ES-I3 (cell line): ENCODE measurements at regions not wholly inside any gene's neighbourhood (a gene's known extent, or its start where the extent isn't known, plus 50 kb on each side); places are given as distances from the start of the nearest gene placed in this dataset.

ENCODE experiments used
- H3K36me3 ChIP-seq: 2 replicates; pipeline ENCODE4 v1.6.1; 2013; ENCODE audit warnings: mild to moderate bottlenecking, low read length, control low read depth, moderate library complexity; ENCODE audit not compliant: insufficient read depth
- H3K4me1 ChIP-seq: 2 replicates; pipeline ENCODE4 v1.6.1; 2013; ENCODE audit warnings: mild to moderate bottlenecking, control low read depth, low read length; ENCODE audit not compliant: insufficient read depth
- H3K9ac ChIP-seq: 2 replicates; pipeline ENCODE4 v1.6.1; 2013; ENCODE audit warnings: low read depth, mild to moderate bottlenecking, low read length, moderate library complexity
- H3K9me3 ChIP-seq: 2 replicates; pipeline ENCODE4 v1.6.1; 2013; ENCODE audit warnings: mild to moderate bottlenecking, low read length, moderate library complexity; ENCODE audit not compliant: control insufficient read depth, insufficient read depth

DNA sequence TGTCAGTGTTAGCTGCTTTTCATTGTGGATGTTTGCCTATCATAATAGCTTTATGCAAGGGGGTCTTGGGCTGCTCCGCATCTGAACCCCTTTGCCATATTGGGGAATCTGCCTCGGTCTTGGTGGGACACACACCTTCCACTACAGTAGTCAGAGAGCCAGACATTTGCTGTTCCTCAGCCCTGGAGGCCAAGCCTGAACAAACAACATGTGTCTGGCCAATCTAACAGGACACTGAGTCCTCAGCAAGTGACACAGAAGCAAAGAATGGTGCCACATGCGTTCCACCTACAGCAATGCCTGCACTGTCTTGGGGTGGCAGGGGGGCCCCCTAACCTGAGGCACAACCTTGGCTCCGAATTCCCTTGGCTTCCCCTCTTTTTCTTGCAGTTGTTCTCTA, 243.9 kb downstream of the LY86 start:
- Histone ChIP-seq H3K4me1 (no peaks in the 10 kb centered on the region), H3K9ac (no peak overlapping the region), H3K36me3 (no peaks in the 10 kb centered on the region), H3K9me3 (no peaks in the 10 kb centered on the region)

DNA sequence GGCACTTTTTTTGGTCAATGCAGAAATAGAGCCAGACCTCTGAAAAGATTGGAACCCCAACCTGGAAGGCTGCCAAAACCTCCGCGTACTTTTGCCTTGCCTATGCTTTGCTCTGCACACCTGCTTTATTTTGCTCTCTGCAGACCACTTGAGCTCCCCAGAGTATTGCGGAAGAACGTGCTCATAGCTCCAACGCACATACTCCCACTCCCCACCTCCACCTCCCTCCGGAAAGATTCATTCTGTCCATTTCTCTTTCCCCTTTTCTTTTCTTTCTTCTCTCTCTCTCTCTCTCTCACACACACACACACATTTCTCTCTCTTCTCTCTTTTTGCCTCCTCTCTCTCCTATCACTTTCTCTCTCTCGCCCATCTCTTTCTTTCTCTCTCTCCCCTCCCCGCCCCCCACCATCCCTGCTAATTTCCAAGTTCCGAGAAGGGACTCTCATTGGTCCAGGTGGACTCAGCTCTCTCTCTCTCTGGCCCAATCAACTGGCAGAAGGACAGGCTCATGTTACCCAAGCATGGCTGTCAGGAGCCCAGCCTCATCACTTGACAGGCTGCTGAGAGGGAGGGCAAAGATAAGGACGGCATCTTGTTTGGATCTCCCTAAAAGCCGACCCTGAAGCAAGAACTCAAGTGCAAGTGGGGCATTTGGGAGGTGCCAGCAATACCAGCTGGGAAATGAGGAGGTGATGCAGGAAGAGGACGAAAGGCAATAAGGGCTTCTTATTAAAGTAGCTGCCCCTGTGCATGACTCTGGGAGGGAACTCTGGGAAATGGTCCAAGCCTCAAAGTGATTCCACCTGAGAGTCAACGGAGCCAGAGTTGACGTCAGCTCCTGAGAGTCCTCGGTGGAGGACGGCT, 246.1 kb downstream of the LY86 start:
- no peaks in the 10 kb centered on the region for H3K9me3 ChIP-seq
- H3K4me1 ChIP-seq = no peaks in the 10 kb centered on the region
- H3K36me3 ChIP-seq = no peaks in the 10 kb centered on the region
- H3K9ac ChIP-seq = no peak overlapping the region

DNA sequence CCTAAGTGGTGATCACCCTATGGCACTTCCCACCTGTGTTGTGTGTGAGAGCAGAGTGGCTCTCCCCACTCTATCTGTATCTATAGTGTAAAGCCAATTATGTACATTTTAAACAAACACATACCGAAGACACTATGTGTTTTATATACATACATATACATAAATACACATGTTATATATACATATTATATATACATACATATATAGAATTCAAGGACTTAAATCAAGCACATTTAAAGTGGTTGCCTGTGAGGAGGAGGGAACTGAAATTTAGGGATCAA, 246.6 kb downstream of the LY86 start:
- Histone ChIP-seq H3K36me3 (no peaks in the 10 kb centered on the region), H3K9me3 (no peaks in the 10 kb centered on the region), H3K4me1 (no peaks in the 10 kb centered on the region), H3K9ac (no peak overlapping the region)

DNA sequence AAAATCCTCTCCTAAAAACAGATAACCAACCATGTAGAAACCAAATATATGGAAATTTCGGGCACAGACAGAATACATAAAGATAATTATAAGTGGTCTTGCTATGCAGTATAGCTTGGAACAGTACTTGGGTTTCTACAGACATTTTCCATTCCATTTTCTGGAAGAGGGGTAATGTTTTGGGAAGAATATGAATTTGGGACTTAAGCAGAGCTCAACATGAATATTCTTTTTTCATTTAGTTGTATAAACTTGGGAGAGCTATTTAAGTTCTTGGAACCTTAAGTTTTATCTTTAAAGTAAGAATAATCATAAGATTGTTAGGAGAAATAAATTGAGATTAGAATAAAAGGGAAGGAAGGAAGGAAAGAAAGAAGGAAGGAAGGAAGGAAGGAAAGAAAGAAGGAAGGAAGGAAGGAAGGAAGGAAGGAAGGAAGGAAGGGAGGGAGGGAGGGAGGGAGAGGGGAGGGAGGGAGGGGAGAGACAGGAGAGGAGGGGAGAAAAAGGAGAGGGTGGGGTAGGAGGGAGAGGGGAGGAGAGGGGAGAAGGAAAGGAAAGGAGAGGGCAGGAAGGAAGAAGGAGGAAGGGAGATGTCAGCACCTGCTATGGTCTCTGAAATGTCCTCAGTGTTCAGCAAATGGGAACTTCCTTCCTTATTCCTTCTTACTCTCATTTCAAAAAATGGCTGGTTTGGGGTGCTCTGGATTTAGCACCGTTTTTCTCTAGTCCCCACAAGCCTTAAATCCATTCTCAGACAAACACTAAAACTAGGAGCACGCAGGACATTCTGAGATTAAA, 248.3 kb downstream of the LY86 start:
- Histone ChIP-seq H3K4me1 (no peaks in the 10 kb centered on the region), H3K9ac (no peak overlapping the region), H3K9me3 (no peaks in the 10 kb centered on the region), H3K36me3 (no peaks in the 10 kb centered on the region)

DNA sequence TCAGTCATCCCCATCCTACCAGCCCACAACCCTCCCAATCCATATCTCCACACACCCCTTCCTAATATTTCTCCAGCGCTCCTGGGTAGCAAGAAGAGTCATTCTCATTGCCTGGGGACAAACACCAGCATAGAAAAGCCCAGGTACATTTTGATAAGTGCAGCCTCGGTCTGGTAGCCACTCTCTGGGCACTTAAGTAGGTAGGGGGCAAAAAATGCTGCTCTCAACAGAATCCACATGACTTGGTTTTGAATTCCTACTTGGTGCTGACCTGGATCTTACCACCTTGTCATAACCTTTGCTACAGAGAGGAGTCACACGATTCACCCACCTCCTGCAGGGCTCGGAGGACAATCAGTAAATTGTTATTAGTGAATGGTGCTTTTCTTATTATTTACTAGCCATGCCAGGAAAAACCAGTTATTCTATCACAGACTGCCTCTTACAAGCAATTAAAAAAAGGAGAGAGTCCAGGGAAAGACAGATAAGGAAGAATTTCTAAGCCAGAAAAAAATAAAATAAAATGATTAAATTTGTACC, 249.1 kb downstream of the LY86 start:
- peaks cover 4% of the 10 kb centered on the region for H3K4me1 ChIP-seq

DNA sequence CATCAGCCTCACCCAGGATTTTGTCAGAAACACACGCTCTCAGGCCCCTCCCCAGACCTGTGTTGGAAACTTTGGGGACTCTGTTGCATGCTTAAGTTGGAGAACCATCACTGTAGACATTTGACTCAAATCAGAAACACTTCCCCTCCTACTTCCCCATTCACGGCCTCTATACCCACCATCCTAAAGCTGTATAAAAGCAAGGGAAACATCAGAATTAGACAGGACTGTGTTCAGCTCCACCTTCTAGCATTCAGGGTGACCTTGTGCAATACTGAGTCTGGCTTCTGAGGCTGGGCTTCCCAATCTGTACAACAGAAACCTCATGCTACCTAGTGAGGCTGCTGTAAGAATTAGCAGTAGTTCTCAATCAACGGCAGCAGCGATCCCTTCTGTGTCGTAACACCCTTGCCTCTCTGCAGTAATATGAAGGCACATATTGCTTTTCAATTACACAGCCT, 252.3 kb downstream of the LY86 start:
- Histone ChIP-seq H3K36me3 (no peaks in the 10 kb centered on the region), H3K9me3 (peaks cover 3% of the 10 kb centered on the region; the same call in 1 of the 2 replicates), H3K9ac (no peak overlapping the region), H3K4me1 (peaks cover 15% of the 10 kb centered on the region)

More for the DNA sequence above, 249.1 kb downstream of the LY86 start:
- no peaks in the 10 kb centered on the region for H3K36me3 ChIP-seq
- H3K9me3 ChIP-seq = no peaks in the 10 kb centered on the region
- no peak overlapping the region for H3K9ac ChIP-seq

DNA sequence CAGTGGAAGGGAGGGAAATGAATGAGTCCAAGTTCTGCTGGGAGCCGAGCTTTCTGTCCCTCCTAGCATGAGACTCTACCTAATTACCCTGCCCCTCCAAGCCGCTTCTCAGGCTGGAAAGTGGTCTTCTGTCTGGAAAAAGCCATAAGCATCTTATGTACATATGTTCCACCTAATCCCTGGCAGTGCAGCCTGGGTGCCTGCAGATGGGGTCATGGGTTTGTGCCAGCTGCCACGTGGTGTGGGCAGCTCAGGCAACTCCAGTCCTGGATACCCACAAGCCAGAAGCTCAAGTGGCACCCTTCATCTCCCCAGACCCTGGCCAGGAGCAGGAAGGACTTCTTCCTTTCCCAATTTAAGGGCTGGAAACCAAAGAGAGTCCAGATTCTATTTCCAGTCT, 253.1 kb downstream of the LY86 start:
- no peak overlapping the region for H3K9ac ChIP-seq
- H3K4me1 ChIP-seq = peaks cover 15% of the 10 kb centered on the region
- H3K9me3 ChIP-seq = peaks cover 5% of the 10 kb centered on the region; the same call in 1 of the 2 replicates
- H3K36me3 ChIP-seq = no peaks in the 10 kb centered on the region

DNA sequence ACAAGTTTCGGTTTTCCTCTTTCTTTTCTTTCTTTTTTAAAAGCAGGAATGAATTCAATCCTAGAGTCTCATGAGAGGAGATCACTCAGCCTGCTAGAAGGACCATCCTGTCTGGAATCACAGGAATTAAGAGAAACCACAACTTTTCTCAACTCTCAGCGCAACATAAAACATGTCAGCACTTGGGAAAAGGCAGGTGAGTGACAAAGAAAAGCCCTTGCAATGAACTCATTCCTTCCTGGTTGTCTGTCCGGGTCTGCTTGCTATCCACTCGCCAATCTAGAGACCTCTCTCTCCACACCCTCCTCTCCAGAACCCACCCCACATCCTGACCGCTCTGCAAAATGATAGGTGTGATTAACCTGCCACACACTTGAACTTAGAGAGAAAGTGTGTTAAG, 253.8 kb downstream of the LY86 start:
- H3K9me3 ChIP-seq = peaks cover 5% of the 10 kb centered on the region; the same call in 1 of the 2 replicates
- H3K9ac ChIP-seq = no peak overlapping the region
- peaks cover 15% of the 10 kb centered on the region for H3K4me1 ChIP-seq
- H3K36me3 ChIP-seq = no peaks in the 10 kb centered on the region

DNA sequence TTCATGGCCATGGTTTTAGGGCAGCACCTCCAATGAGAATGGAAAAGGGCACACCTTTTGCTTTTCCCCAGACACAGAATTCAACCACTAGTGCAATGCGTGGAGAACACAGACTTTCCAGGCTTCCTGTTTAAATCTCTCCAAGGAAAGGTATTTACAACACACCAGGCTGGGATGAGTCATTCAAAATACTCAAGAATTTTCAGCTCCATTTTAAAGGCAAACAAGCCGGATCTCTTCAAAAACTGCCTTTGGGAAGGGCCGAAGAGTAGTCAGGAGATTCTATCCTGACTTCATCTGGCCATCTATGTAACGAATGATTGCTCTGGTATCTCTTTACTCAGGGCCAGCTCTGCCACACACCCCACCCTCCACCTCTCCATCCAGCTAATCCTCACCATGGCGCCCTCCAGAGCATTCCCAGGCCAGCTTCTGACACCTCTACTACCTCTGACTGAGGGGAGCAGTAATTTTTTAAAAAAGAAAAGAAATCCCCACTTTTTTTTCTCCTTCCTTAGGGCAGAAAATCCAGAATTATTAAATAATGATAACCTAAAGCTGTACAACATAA, 254.6 kb downstream of the LY86 start:
- peaks cover 5% of the 10 kb centered on the region; the same call in 1 of the 2 replicates for H3K9me3 ChIP-seq
- H3K36me3 ChIP-seq = no peaks in the 10 kb centered on the region
- no peak overlapping the region for H3K9ac ChIP-seq
- peaks cover 15% of the 10 kb centered on the region for H3K4me1 ChIP-seq

DNA sequence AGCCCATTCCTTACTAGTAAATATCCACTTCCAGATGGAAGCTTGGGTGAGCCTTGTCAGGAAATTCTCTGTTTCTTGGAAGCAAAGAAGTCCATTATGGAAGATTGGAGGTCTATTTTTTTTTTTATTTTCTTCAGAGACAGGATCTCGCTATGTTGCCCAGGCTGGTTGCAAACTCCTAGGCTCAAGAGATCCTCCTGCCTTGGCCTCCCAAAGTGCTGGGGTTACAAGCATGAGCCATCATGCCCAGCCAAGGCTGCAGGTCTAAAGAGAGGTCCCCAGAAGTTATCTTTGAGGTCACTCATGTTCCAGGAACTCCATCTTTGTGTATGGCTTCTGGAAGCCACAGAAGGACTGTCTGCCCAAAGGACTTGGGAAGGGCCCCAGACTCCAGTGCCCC, 255.3 kb downstream of the LY86 start:
- Histone ChIP-seq H3K36me3 (no peaks in the 10 kb centered on the region), H3K9ac (no peak overlapping the region), H3K4me1 (peaks cover 15% of the 10 kb centered on the region), H3K9me3 (peaks cover 5% of the 10 kb centered on the region; the same call in 1 of the 2 replicates)

DNA sequence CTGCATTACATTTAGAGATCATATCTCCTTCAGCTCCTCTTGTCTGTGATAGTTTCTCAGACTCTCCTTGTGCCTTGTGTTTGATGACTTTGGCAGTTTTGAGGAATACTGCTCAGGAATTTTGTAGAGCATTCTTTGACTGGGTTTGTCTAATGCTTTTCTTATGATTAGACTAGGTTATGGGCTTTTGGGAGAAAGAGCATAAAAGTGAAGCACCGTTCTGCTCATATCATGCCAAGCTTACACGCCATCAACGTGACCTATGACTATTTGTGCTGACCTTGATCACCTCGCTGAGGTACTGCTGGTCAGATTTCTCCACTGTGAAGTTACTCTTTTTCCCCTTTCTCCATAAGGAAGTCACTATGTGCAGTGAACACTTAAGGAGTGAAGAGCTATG, 256.0 kb downstream of the LY86 start:
- Histone ChIP-seq H3K4me1 (peaks cover 15% of the 10 kb centered on the region), H3K36me3 (no peaks in the 10 kb centered on the region), H3K9me3 (peaks cover 5% of the 10 kb centered on the region; the same call in 1 of the 2 replicates), H3K9ac (no peak overlapping the region)

DNA sequence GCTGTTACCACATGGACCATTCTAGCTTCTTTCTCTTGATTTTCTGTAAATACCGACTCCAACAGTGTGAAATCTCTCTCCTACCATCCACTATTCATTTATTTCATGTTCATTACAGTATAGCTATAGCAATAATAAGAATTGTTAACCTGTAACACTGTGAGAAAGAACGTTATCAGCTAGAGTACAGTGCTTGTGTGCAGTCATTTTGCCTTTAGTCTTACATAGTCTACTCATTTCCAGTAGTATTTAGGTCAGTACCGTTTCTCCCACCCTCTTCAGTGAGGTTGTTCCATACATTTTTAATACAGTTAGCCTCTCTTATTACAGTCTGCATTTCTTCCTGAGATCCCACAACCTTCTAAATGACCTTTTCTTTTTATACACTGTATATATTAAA, 257.1 kb downstream of the LY86 start:
- peaks cover 15% of the 10 kb centered on the region for H3K4me1 ChIP-seq
- no peaks in the 10 kb centered on the region for H3K36me3 ChIP-seq
- H3K9me3 ChIP-seq = peaks cover 5% of the 10 kb centered on the region; the same call in 1 of the 2 replicates
- no peak overlapping the region for H3K9ac ChIP-seq

DNA sequence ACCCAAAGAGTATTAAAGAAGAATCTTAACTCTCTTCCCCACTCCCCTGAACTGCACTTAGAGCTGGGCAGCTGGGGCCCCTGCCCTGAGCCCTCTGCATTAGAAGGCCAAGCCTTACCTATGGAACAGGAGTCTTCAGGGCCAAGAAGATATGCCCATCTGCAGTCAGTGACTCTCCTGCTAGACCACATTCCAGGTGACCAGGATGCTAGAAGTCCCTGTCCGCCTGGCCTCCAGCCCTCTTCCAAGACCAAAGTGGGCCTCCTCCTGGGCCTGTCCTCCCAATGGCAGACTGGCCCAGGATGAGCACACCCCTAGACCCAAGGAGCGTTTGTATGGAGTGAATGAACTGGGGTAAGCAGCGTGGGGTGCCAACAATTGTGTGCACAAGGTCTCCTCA, 259.1 kb downstream of the LY86 start:
- peaks cover 5% of the 10 kb centered on the region; the same call in 1 of the 2 replicates for H3K9me3 ChIP-seq
- peaks cover 11% of the 10 kb centered on the region for H3K4me1 ChIP-seq
- no peaks in the 10 kb centered on the region for H3K36me3 ChIP-seq
- no peak overlapping the region for H3K9ac ChIP-seq
